ENCODE measurements at regions not wholly inside any gene's neighbourhood (a gene's known extent, or its start where the extent isn't known, plus 50 kb on each side); places are given as distances from the start of the nearest gene placed in this dataset.

- H3K4me2 ChIP-seq (ENCODE audit: low read length), result no peak overlapping the region
- CTCF ChIA-PET (ENCODE audit: unreplicated experiment), result no interaction called here
- no peaks in the 10 kb centered on the region for H4K20me1 ChIP-seq (ENCODE audit: insufficient read depth, low read length)
- H2AFZ ChIP-seq (ENCODE audit: low read length), result no peak overlapping the region
- no peaks in the 10 kb centered on the region for H3K9me2 ChIP-seq (ENCODE audit: insufficient read depth, low read length)
- H3K4me3 ChIP-seq (ENCODE audit: low read depth, low read length, poor library complexity, severe bottlenecking), result no peak overlapping the region
- 0 out of 2 replicates have a peak, but pooled peaks cover 4% of the 10 kb centered on the region for H3K9me3 ChIP-seq (ENCODE audit: low read length)
- TF ChIP-seq CTCF (conservative IDR thresholded peaks at IDR 0.05; ENCODE audit: low read length) (no peak), EZH2phosphoT487 (IDR thresholded peaks at IDR 0.05; ENCODE audit: borderline replicate concordance, low read depth, low read length) (no peak)
- no TSS peak for BruUV-seq (replicated peaks)
- POLR2A ChIA-PET, result no interaction called here
- DNase-seq (ENCODE audit: low spot score), result no peak
- intact Hi-C loops (cut with micrococcal nuclease; ENCODE audit: unreplicated experiment), result no loop called here
- no peak overlapping the region for H3K27ac ChIP-seq (ENCODE audit: low read depth, low read length, poor library complexity, severe bottlenecking)
- no peaks in the 10 kb centered on the region for H3K36me3 ChIP-seq (ENCODE audit: insufficient read depth, low read length)
- no peaks in the 10 kb centered on the region for H3K79me2 ChIP-seq (ENCODE audit: insufficient read depth, low read depth, low read length)
- no peaks in the 10 kb centered on the region for H3K4me1 ChIP-seq (ENCODE audit: insufficient read depth, low read length, poor library complexity, severe bottlenecking)
Observed at GRCh38 chr19:32141840-32142511, 203.4 kb upstream of the ZNF507 start.

- H3K36me3 ChIP-seq (ENCODE audit: insufficient read depth, low read length), result no peaks in the 10 kb centered on the region
- H3K27ac ChIP-seq (ENCODE audit: low read depth, low read length, poor library complexity, severe bottlenecking), result no peak overlapping the region
- no peaks in the 10 kb centered on the region for H4K20me1 ChIP-seq (ENCODE audit: insufficient read depth, low read length)
- POLR2A ChIA-PET, result no interaction called here
- H3K4me3 ChIP-seq (ENCODE audit: low read depth, low read length, poor library complexity, severe bottlenecking), result no peak overlapping the region
- DNase-seq (ENCODE audit: low spot score), result no peak
- H2AFZ ChIP-seq (ENCODE audit: low read length), result no peak overlapping the region
- intact Hi-C loops (cut with micrococcal nuclease; ENCODE audit: unreplicated experiment), result no loop called here
- TF ChIP-seq EZH2phosphoT487 (IDR thresholded peaks at IDR 0.05; ENCODE audit: borderline replicate concordance, low read depth, low read length) (no peak), CTCF (conservative IDR thresholded peaks at IDR 0.05; ENCODE audit: low read length) (no peak)
- CTCF ChIA-PET (ENCODE audit: unreplicated experiment), result no interaction called here
- H3K9me2 ChIP-seq (ENCODE audit: insufficient read depth, low read length), result no peaks in the 10 kb centered on the region
- BruUV-seq (replicated peaks), result no TSS peak
- H3K4me1 ChIP-seq (ENCODE audit: insufficient read depth, low read length, poor library complexity, severe bottlenecking), result no peaks in the 10 kb centered on the region
- H3K79me2 ChIP-seq (ENCODE audit: insufficient read depth, low read depth, low read length), result no peaks in the 10 kb centered on the region
- H3K9me3 ChIP-seq (ENCODE audit: low read length), result 0 out of 2 replicates have a peak, but pooled peaks cover 4% of the 10 kb centered on the region
- H3K4me2 ChIP-seq (ENCODE audit: low read length), result no peak overlapping the region
Observed at GRCh38 chr19:32146664-32147063, 198.7 kb upstream of the ZNF507 start.

GRCh38 chr19:32150605-32151004 lies 194.8 kb upstream of the ZNF507 start:
- H3K4me3 ChIP-seq (ENCODE audit: low read depth, low read length, poor library complexity, severe bottlenecking), result no peak overlapping the region
- no peaks in the 10 kb centered on the region for H3K36me3 ChIP-seq (ENCODE audit: insufficient read depth, low read length)
- ChIA-PET POLR2A (no interaction called here), CTCF (ENCODE audit: unreplicated experiment) (no interaction called here)
- no peak overlapping the region for H2AFZ ChIP-seq (ENCODE audit: low read length)
- TF ChIP-seq EZH2phosphoT487 (IDR thresholded peaks at IDR 0.05; ENCODE audit: borderline replicate concordance, low read depth, low read length) (no peak), CTCF (conservative IDR thresholded peaks at IDR 0.05; ENCODE audit: low read length) (no peak)
- no peak overlapping the region for H3K27ac ChIP-seq (ENCODE audit: low read depth, low read length, poor library complexity, severe bottlenecking)
- H3K4me2 ChIP-seq (ENCODE audit: low read length), result no peak overlapping the region
- intact Hi-C loops (cut with micrococcal nuclease; ENCODE audit: unreplicated experiment), result no loop called here
- no peaks in the 10 kb centered on the region for H4K20me1 ChIP-seq (ENCODE audit: insufficient read depth, low read length)
- no peaks in the 10 kb centered on the region for H3K4me1 ChIP-seq (ENCODE audit: insufficient read depth, low read length, poor library complexity, severe bottlenecking)
- no peaks in the 10 kb centered on the region for H3K79me2 ChIP-seq (ENCODE audit: insufficient read depth, low read depth, low read length)
- H3K9me2 ChIP-seq (ENCODE audit: insufficient read depth, low read length), result no peaks in the 10 kb centered on the region
- H3K9me3 ChIP-seq (ENCODE audit: low read length), result 0 out of 2 replicates have a peak, but pooled peaks cover 4% of the 10 kb centered on the region
- DNase-seq (ENCODE audit: low spot score), result no peak
- BruUV-seq (replicated peaks), result no TSS peak
